GM12872 (cell line): ENCODE measurements at regions not wholly inside any gene's neighbourhood (a gene's known extent, or its start where the extent isn't known, plus 50 kb on each side); places are given as distances from the start of the nearest gene placed in this dataset.

Source experiments
- CTCF ChIP-seq: IDR thresholded peaks from 3 replicates; pipeline ENCODE4 v1.5.1; 2011; ENCODE audit warnings: low read depth, mild to moderate bottlenecking, low read length, moderate library complexity; ENCODE audit not compliant: insufficient read depth

- no peak for TF ChIP-seq CTCF
Measured at GRCh38 chr7:114099337-114099736, 180.5 kb upstream of the PPP1R3A start.

DNA sequence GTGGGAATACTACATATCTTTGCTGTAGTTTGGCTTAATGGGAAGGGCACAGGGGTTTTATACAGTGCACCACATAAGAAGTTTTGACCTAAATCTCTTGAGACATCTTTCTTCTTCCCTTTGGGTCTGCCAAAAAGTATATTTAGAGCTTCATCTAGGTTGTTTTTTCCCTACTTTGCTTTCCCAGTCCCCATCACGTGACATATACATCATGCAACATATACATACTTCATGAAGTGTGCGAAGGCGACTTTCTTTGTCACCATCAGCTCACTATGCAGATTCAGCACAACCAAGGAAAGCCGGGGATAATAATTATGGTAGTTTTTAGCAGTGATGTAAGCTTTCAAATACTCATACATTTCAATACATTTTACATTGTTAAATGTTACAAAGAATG, 177.1 kb upstream of the PPP1R3A start:
- no peak for TF ChIP-seq CTCF

- TF ChIP-seq CTCF = no peak
Measured at GRCh38 chr7:114088470-114088940, 169.7 kb upstream of the PPP1R3A start.

DNA sequence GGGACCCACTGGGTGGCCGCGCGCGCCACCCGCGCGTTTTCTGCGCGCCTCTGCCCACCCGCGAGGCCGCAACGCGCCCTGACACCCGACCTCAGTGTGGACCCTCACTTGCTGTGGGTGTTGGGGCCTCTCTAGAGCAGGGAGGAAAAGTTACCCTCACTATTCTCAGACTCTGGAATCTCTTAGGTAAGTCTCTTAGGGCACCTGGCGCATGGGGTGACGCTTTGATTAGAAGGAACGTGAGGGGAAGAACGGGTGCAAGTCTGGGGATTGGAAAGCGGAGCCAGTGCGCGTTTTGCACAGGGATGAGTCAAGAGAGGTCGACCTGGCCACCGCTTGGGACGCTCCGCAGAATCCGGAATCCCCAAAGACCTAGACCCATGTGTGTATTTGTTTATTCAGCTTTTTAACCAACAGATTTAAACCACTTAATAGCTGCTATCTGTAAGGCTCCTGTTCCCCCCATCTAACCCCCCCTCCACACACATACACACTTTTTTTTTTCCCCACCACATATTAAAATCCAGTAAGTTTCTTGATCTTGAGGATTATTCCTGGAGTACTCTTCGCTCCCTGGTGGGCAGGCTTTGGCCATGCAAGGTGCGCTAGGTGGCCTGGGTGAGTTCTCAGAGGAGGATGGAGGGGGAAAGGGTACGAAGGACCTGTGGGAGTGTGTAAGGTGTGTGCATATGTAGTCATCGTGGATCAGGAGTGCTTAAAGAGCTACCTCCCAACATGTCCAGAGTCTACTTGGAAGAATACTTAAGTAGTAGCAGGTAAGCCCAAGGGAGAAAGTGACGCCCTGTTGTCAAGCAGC, 169.1 kb upstream of the PPP1R3A start:
- no peak for TF ChIP-seq CTCF

DNA sequence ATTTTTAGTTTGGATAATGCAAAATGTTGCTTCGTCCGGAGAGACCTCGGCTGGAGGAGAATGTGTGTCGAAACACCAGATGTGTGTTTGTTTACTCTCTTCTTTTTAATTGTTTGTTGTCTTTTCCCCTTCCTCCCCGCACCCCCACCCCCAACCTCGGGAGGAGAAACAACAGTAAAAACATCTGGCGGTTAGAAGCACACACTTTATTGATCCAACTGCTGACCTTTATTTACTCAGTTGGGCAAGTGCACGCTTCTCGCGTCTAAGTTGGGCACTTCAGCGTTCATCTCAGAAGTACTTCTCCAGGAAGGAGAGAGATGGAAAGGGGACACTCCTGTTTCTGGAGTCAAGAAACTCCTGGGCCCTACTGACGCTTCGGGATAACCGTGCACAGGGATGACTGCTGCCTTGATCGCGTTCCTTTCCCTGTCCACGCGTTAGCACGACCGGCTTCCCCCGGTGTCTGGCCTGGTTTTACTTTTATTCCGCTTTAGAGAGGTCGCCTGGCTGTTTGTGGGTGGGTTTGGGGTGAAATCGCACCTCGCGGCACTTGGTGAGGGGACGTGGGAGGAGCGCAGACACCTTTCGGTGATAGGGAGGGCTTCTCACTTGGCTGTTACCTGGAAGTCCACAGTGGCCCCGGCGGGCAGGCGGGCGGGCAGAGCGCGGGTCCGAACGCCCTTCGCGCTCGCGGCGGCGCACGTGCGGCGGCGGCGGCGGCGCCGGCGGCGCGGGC, 168.3 kb upstream of the PPP1R3A start:
- TF ChIP-seq CTCF = no peak

DNA sequence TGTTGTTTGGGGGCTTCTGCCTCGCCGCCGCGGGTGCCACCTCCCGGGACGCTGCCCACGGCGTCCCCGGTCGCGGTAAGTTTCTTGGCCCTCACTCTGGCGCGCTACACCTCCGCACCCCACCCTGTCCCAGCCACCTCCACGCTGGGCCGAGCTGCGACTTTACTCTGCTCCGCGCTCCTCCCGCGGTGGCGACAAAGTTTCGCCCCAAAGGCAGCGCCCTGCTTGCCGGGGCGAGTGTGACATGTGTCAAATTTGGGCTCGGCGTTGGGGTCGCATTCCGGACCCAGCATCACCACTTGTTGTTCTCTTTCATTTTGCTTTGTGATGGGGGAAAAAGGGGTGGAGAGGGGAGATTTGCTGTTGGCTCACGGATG, 167.7 kb upstream of the PPP1R3A start:
- TF ChIP-seq CTCF = no peak

GRCh38 chr7:114085592-114086501, 167.0 kb upstream of the PPP1R3A start:
- TF ChIP-seq CTCF = no peak
